ENCODE measurements at regions not wholly inside any gene's neighbourhood (a gene's known extent, or its start where the extent isn't known, plus 50 kb on each side); places are given as distances from the start of the nearest gene placed in this dataset.

DNA sequence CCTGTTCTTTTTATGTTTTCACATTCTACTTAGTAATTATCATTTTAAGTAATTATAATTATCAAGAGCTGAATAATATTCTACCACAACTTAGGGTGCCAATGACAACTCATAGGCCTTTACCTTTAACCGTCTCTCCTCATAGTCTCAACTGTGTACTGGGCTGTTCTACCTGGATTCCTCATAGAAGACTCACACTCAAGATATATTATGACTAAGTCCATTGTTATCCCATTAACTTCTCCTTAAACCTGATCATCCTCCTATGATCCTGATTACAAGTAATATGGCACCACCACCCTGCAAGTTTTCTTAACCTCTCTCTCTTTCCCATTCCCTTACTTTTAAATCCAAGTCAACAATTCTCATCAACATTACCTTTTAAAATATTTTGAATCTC, 285.9 kb upstream of the VEPH1 start:
- TF ChIP-seq, protein P1, sequence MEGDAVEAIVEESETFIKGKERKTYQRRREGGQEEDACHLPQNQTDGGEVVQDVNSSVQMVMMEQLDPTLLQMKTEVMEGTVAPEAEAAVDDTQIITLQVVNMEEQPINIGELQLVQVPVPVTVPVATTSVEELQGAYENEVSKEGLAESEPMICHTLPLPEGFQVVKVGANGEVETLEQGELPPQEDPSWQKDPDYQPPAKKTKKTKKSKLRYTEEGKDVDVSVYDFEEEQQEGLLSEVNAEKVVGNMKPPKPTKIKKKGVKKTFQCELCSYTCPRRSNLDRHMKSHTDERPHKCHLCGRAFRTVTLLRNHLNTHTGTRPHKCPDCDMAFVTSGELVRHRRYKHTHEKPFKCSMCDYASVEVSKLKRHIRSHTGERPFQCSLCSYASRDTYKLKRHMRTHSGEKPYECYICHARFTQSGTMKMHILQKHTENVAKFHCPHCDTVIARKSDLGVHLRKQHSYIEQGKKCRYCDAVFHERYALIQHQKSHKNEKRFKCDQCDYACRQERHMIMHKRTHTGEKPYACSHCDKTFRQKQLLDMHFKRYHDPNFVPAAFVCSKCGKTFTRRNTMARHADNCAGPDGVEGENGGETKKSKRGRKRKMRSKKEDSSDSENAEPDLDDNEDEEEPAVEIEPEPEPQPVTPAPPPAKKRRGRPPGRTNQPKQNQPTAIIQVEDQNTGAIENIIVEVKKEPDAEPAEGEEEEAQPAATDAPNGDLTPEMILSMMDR (IDR thresholded peaks at IDR 0.05 in 2 of 3, conservative IDR thresholded peaks at IDR 0.05 in 1 of 3; ENCODE audit: borderline replicate concordance in 1 of 3, insufficient read depth in 1 of 3, low read depth in 2 of 3, low read length in 2 of 3), result no peak
- TF ChIP-seq SIN3A (IDR thresholded peaks at IDR 0.05; ENCODE audit: low read depth) (no peak), POLR2A (IDR thresholded peaks at IDR 0.05; ENCODE audit: borderline replicate concordance, extremely low read depth, insufficient read depth, insufficient read length) (no peak)
